IPS-18c (cell line): ENCODE measurements at regions not wholly inside any gene's neighbourhood (a gene's known extent, or its start where the extent isn't known, plus 50 kb on each side); places are given as distances from the start of the nearest gene placed in this dataset.
"Not testable (repeated sequence)": the region's sequence is repeated elsewhere in the genome, so short reads cannot be mapped to it uniquely, and the experiment has no call there.

Experiments
- H3K4me3 ChIP-seq: 2 replicates; pipeline ENCODE4 v1.7.0; 2013; ENCODE audit warnings: low read depth, mild to moderate bottlenecking, low read length, moderate library complexity; ENCODE audit not compliant: insufficient read depth
- H3K9me3 ChIP-seq: one replicate; pipeline ENCODE4 v1.6.1; 2013; ENCODE audit warnings: mild to moderate bottlenecking, low read length, moderate library complexity; ENCODE audit not compliant: control insufficient read depth, insufficient read depth

DNA sequence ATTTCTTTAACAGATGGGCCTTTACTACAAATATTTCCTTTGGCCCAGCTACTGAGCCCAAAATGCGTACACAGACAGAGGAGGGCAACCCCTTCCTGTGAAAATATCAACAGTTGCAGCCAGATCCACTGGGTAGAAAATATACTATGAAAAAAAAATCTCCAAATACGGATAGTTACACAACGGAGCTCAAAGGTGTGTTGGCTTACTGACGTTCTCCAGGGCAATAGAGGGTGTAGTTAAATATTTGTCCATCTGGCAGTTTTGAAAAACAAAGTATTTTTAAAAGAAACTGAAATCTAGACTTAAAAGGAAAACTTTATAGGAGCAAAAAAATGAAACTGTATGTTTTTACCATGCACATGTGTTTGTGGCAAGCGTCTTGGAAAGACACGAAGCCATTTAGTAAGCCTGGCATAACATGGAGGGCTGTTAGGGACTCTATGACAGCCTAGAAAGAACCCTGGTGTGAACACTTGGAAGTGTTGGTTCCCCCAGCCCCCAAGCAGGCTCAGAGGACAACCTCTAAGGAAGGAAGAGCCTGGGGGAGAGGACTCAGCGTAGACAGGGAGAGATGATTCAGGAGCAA, 157.8 kb upstream of the TRPM3 start:
- Histone ChIP-seq H3K9me3 (no peaks in the 10 kb centered on the region), H3K4me3 (no peak overlapping the region)

DNA sequence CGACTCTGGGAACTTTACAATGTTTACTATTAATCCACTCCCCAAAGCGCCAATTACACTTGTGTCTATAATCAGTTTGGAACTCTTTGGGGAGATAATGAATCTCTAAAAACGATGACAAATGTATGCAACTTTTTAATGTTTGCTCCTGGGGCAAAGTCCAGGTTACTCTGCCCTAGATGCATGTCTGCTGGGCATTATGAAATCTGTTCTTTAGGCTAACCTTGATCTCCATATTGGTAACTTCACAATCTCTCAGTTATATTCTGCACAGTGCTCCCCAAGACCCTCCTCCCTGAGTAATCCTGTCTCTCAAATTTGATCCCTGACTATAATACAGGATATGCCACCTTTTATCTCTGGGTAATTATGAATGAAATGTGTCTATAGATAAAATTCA, 152.2 kb upstream of the TRPM3 start:
- Histone ChIP-seq H3K9me3 (no peaks in the 10 kb centered on the region), H3K4me3 (no peak overlapping the region)

GRCh38 chr9:71271602-71272001, 150.2 kb upstream of the TRPM3 start:
- no peaks in the 10 kb centered on the region for H3K9me3 ChIP-seq
- H3K4me3 ChIP-seq: no peak overlapping the region

GRCh38 chr9:71270554-71270953, 149.1 kb upstream of the TRPM3 start:
- no peaks in the 10 kb centered on the region for H3K9me3 ChIP-seq
- no peak overlapping the region for H3K4me3 ChIP-seq

DNA sequence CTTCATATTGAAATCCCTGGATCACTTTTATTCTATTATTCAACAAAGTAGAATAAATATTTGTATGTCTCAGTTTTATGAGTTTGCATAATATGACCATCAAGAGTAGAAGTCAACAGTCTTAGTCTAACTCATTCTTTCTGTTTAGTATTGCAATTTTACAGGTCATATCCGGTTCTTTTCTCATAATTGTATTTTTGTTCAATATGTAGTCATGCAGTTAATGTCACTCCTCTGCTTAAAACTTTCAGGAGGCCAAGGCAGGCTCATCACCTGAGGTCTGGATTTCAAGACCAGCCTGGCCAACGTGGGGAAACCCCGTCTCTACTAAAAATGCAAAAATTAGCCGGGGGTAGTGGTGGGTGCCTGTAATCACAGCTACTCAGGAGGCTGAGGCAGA, 148.4 kb upstream of the TRPM3 start:
- H3K4me3 ChIP-seq: no peak overlapping the region
- no peaks in the 10 kb centered on the region for H3K9me3 ChIP-seq

DNA sequence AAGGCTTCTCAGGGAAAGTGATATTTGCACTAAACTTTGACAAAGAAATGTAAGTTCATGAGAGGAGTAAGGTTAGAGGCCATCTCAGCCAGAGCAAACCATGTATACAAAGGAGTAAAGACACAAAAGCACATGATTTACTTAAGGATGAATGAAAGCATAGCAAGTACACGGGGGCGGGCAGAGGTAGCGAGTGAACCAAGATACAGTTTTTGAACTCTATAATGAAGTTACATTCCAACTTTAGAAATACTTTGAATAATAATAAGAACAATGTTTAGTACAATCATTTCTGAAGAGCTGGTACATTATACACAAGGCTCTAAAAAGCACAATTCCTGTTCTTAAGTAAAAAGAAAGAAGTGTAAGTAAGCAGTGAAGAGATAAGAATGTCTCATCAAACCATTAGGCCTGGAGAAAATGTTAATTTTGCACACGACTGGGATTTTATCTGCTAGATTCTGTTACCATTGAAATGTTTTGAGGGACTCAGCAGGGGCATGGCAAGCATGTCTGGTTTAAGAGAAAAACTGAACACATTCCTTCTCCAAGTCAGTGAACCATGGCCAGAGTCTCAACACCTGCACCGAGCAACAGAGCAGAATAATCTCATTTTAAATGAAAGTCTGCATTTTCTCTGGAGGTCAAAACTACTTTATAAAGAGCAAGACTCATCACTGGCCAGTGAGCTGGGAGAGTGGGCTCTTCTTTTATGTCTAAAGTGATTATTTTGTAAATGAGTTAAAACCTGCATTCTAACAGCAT, 147.6 kb upstream of the TRPM3 start:
- H3K4me3 ChIP-seq: no peak overlapping the region
- H3K9me3 ChIP-seq: no peaks in the 10 kb centered on the region

- Histone ChIP-seq H3K4me3 (no peak overlapping the region), H3K9me3 (no peaks in the 10 kb centered on the region)
These were observed 142.0 kb upstream of the TRPM3 start for GRCh38 chr9:71263451-71263850.

DNA sequence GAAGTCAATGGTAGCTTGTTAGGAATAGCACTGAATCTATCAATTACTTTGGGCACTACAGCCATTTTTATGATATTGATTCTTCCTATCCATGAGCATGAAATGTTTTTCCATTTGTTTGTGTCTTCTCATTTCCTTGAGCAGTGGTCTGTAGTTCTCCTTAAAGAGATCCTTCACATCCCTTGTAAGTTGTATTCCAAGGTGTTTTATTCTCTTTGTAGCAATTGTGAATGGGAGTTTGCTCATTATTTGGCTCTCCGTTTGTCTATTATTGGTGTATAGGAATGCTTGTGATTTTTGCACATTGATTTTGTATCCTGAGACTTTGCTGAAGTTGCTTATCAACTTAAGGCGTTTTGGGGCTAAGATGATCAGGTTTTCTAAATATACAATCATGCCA, 139.0 kb upstream of the TRPM3 start:
- H3K9me3 ChIP-seq, H3K4me3 ChIP-seq: not testable (repeated sequence)

DNA sequence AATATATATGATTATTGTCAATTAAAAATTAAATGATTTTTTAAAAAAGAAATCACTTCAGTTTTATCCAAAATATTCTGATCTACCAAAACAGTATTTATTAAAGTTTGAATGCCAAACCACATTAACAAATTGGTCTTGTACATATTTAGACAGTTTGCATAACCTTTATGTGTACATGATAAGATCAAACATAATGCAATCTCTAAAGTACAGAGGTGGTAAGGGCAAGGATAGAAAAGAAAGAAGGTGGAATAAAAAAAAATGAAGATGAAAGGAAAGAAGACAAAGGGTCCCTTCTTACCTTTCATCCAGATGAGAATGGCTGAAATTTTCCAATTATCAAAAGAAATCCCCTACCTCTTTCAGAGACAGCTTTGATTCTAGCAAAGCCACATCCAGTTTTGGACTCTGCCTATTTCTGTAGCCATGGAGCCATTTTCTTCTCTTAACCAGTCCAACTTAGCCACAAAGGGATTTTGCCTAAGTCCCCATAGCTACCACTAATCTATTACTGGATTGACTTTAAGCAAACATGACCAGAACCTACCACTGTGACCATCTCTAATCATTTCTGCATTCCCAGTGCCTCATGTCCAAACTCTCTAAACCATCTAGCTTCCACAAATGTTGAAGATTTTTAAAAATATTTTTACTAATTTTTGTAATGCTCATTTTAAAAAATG, 133.3 kb upstream of the TRPM3 start:
- no peak overlapping the region for H3K4me3 ChIP-seq
- H3K9me3 ChIP-seq: no peaks in the 10 kb centered on the region

GRCh38 chr9:71253011-71253410, 131.6 kb upstream of the TRPM3 start:
- no peak overlapping the region for H3K4me3 ChIP-seq
- no peaks in the 10 kb centered on the region for H3K9me3 ChIP-seq

GRCh38 chr9:71250581-71250980, 129.2 kb upstream of the TRPM3 start:
- Histone ChIP-seq H3K4me3 (no peak overlapping the region), H3K9me3 (no peaks in the 10 kb centered on the region)

DNA sequence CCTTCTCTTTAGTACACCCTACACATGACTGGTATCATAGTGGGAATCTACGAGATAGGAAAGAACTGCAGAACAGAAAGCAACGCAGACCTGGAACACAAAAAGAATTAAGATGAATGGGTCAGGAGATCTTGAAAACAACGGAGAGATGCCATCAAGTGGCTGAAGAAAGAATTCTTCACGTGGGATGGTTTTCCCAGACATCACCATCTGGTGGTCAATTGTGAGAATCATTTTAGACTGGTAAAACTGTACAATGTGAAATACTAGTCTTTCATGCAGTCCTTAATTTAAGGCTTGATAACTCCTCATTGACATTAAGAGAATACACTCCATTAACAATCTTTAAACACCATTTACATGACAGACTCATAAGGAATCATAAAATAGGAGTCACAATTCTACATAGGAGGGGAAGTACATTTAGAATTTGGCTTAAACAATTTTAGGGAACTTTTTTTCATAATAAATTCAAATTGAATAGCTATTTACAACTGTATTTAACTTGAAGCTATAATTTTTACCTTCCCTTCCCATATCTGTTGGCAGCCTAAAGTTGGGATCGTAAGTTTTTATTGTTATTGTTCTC, 128.4 kb upstream of the TRPM3 start:
- Histone ChIP-seq H3K9me3 (no peaks in the 10 kb centered on the region), H3K4me3 (no peak overlapping the region)

DNA sequence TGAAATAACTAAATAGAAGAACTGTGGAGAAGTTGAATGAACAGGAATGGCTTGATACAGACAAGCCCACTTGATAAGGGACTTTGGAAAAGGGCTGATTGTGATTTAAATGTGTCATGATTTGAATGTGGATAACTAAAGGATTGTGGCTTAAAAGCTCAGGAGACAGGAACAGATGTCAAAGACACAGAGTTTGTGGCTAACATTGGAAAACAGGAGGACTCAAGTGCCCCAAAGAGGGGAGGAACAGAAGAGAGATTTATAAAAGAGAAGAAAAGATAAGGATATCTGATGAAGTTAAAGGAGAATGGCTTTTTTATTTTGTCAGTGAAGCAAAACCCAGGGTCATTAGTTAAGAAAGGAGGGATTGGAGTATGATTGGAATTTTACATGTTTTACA, 124.2 kb upstream of the TRPM3 start:
- no peaks in the 10 kb centered on the region for H3K9me3 ChIP-seq
- no peak overlapping the region for H3K4me3 ChIP-seq

DNA sequence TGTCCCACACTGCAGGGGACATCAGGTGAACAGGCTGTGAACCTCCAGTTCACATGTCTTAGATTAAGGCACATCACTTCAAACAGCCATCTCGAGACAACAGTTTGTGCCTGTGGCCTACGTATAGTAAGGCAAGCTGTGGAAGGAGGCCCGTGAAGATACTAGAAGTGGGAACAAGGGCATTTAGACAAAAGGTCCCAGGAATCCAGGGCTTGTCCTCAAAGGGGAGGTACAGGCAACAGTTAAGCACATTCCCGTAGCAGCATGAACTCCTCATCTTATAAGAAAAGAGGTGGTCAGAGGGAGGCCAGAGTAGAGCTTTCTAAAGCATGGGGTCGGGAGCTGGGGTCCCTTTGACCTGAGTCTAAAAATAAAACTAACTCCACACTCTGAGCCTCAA, 122.5 kb upstream of the TRPM3 start:
- Histone ChIP-seq H3K4me3 (no peak overlapping the region), H3K9me3 (no peaks in the 10 kb centered on the region)

GRCh38 chr9:71242081-71242480, 120.7 kb upstream of the TRPM3 start:
- Histone ChIP-seq H3K4me3 (no peak overlapping the region), H3K9me3 (no peaks in the 10 kb centered on the region)

DNA sequence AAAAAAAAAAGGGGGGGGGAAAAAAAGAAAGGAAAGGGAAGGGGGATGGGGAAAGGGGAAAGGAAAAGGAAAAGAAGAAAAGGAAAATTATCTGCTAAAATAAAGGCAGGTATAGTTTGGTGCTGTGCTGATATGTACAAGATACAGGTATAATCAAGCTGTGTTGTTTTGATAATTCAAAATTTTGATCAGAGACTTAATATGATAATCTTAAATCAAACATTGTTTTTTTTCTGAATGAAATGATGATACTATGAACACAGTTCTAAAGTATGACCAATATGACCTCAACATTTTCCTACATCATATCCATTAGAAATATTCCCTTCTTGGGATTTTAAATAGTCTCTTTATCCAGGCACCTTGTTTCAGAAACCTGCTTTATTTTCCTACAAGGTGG, 115.6 kb upstream of the TRPM3 start:
- Histone ChIP-seq H3K9me3 (no peaks in the 10 kb centered on the region), H3K4me3 (no peak overlapping the region)

- Histone ChIP-seq H3K9me3 (no peaks in the 10 kb centered on the region), H3K4me3 (no peak overlapping the region)
These were observed 112.2 kb upstream of the TRPM3 start for GRCh38 chr9:71233646-71234045.

GRCh38 chr9:71223953-71224538, 102.6 kb upstream of the TRPM3 start:
- Histone ChIP-seq H3K4me3 (no peak overlapping the region), H3K9me3 (no peaks in the 10 kb centered on the region)
